HG03025 (cell line): ENCODE measurements at regions not wholly inside any gene's neighbourhood (a gene's known extent, or its start where the extent isn't known, plus 50 kb on each side); places are given as distances from the start of the nearest gene placed in this dataset.

ENCODE experiments used
- ATAC-seq: cut with Tn5 transposase; IDR thresholded peaks from one replicate; pipeline ENCODE4 v1.9.1; 2021; ENCODE audit warnings: mild to moderate bottlenecking, moderate library complexity; ENCODE audit not compliant: unreplicated experiment, low FRiP score

- no peak for ATAC-seq
Measured at GRCh38 chr2:168338292-168338691, 90.9 kb upstream of the STK39 start.

- ATAC-seq: no peak
Measured at GRCh38 chr2:168338803-168339437, 91.5 kb upstream of the STK39 start.

GRCh38 chr2:168340931-168341330 lies 93.5 kb upstream of the STK39 start:
- ATAC-seq: no peak

GRCh38 chr2:168343586-168343985 lies 96.2 kb upstream of the STK39 start:
- ATAC-seq: no peak

- no peak for ATAC-seq
Measured at GRCh38 chr2:168344706-168345105, 97.3 kb upstream of the STK39 start.

GRCh38 chr2:168345601-168346000 lies 98.2 kb upstream of the STK39 start:
- no peak for ATAC-seq

GRCh38 chr2:168346725-168347477 lies 99.5 kb upstream of the STK39 start:
- peak; percentile 68 for ATAC-seq

GRCh38 chr2:168348076-168348475 lies 100.7 kb upstream of the STK39 start:
- ATAC-seq: no peak

- ATAC-seq: no peak
Measured at GRCh38 chr2:168350380-168350779, 103.0 kb upstream of the STK39 start.

- no peak for ATAC-seq
Measured at GRCh38 chr2:168353251-168353650, 102.8 kb upstream of the CERS6 start.

GRCh38 chr2:168354499-168354898 lies 101.6 kb upstream of the CERS6 start:
- no peak for ATAC-seq

GRCh38 chr2:168355121-168355520 lies 101.0 kb upstream of the CERS6 start:
- ATAC-seq: no peak

- no peak for ATAC-seq
Measured at GRCh38 chr2:168355779-168356476, 100.1 kb upstream of the CERS6 start.

GRCh38 chr2:168356477-168356835 lies 99.6 kb upstream of the CERS6 start:
- ATAC-seq: no peak

GRCh38 chr2:168357797-168358472 lies 98.1 kb upstream of the CERS6 start:
- ATAC-seq: peak; percentile 52

- ATAC-seq: no peak
Measured at GRCh38 chr2:168359082-168359481, 97.0 kb upstream of the CERS6 start.

- ATAC-seq: peak; percentile 59
Measured at GRCh38 chr2:168363347-168364092, 92.6 kb upstream of the CERS6 start.

- ATAC-seq: no peak
Measured at GRCh38 chr2:168365094-168365621, 90.9 kb upstream of the CERS6 start.

GRCh38 chr2:168369031-168369430 lies 87.0 kb upstream of the CERS6 start:
- no peak for ATAC-seq
